Type B pancreatic cell (in vitro differentiated cells): ENCODE measurements at regions not wholly inside any gene's neighbourhood (a gene's known extent, or its start where the extent isn't known, plus 50 kb on each side); places are given as distances from the start of the nearest gene placed in this dataset.

Experiments
- DNase-seq: peaks from one replicate; pipeline ENCODE4 v3.0.0; 2021; ENCODE audit warnings: mixed read lengths; ENCODE audit not compliant: unreplicated experiment; ENCODE audit errors: extremely low spot score
- H3K27ac Mint-ChIP-seq: 2 replicates; pipeline ENCODE4 v1.8.0; 2021; ENCODE audit warnings: mild to moderate bottlenecking, mixed read lengths
- H3K27me3 Mint-ChIP-seq: 2 replicates; pipeline ENCODE4 v1.8.0; 2021; ENCODE audit warnings: mixed read lengths
- H3K36me3 Mint-ChIP-seq: 2 replicates; pipeline ENCODE4 v1.8.0; 2021; ENCODE audit warnings: mixed read lengths
- H3K4me1 Mint-ChIP-seq: one replicate; pipeline ENCODE4 v1.8.0; 2021; ENCODE audit warnings: mixed read lengths; ENCODE audit not compliant: unreplicated experiment
- H3K4me3 Mint-ChIP-seq: 2 replicates; pipeline ENCODE4 v1.8.0; 2021; ENCODE audit warnings: mild to moderate bottlenecking, mixed read lengths
- H3K9me3 Mint-ChIP-seq: 2 replicates; pipeline ENCODE4 v1.8.0; 2021; ENCODE audit warnings: mixed read lengths
- TF ChIP-seq, protein P1 (sequence below): fragments of 200-600 bp; sonication (generic); conservative IDR thresholded peaks from 2 replicates; pipeline ENCODE4 v1.5.0; 2021; ENCODE audit warnings: antibody characterized with exemption, mild to moderate bottlenecking

DNA sequence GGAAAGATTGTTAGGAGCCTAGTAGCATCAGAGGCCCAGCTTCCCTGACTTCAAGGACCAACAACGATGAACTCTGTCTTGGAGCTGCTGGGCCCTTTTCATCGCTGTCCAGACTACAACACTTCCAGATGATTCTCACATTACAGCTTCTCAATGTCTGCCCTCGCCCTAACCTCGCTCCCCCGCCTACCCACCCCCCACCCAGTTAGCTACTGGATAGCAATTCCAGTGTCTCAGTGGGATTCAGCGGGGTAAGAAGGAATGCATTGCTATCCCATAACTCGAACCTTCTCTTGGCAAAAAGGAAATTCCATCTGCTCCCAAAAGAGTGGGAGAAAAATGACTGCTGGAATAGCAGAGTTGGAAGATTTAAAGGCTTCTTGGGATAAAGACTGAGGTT is 65.0 kb downstream of the RPL37A start:
- Mint-ChIP-seq H3K4me1 (peaks cover 29% of the 10 kb centered on the region), H3K27ac (no peak overlapping the region), H3K9me3 (no peaks in the 10 kb centered on the region), H3K36me3 (no peaks in the 10 kb centered on the region), H3K4me3 (no peak overlapping the region), H3K27me3 (no peaks in the 10 kb centered on the region)
- DNase-seq: no peak
- TF ChIP-seq, protein P1, sequence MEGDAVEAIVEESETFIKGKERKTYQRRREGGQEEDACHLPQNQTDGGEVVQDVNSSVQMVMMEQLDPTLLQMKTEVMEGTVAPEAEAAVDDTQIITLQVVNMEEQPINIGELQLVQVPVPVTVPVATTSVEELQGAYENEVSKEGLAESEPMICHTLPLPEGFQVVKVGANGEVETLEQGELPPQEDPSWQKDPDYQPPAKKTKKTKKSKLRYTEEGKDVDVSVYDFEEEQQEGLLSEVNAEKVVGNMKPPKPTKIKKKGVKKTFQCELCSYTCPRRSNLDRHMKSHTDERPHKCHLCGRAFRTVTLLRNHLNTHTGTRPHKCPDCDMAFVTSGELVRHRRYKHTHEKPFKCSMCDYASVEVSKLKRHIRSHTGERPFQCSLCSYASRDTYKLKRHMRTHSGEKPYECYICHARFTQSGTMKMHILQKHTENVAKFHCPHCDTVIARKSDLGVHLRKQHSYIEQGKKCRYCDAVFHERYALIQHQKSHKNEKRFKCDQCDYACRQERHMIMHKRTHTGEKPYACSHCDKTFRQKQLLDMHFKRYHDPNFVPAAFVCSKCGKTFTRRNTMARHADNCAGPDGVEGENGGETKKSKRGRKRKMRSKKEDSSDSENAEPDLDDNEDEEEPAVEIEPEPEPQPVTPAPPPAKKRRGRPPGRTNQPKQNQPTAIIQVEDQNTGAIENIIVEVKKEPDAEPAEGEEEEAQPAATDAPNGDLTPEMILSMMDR: no peak

DNA sequence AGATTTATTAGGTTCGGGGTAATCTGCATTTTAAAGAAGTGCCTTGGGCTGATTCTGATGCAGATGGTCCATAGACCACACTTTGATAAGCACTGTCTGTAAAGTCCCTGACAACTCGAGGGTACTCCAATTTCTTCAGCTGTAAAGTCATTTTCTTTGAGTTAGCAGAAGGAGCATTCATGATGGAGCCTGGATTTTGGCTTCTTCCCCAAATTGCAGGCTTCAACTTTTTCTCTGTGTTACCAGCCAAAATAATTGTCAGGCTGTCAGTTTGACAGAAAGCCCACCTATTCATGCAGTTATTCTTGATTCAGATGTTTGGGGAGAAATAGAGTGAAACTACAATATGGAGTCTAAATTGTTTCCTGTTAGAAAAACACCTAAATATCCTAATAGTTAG is 66.0 kb downstream of the RPL37A start:
- no peak for DNase-seq
- TF ChIP-seq, protein P1: no peak
- Mint-ChIP-seq H3K36me3 (no peaks in the 10 kb centered on the region), H3K9me3 (no peaks in the 10 kb centered on the region), H3K4me1 (peaks cover 30% of the 10 kb centered on the region), H3K27ac (no peak overlapping the region), H3K4me3 (no peak overlapping the region), H3K27me3 (peaks cover 4% of the 10 kb centered on the region)

DNA sequence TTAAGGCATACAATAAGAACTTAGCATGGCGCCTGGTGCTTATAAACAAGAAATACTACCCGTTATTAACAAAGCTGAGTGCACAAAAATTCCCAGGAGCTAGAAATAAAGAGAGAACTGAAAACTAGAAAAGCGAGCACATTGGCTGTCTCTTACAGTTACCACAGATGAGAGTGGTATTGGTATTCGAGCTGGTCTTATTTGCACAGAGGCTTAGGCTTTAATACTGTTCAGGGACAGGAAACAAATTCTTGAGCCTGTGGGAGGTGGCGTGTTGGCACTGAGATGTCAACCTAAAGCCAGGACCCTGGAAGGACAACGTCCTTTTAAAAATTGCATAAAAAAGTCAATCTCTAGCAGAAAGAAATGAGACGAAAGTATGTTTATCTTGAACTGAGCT is 67.3 kb upstream of the IGFBP2 start:
- Mint-ChIP-seq H3K27me3 (peaks cover 4% of the 10 kb centered on the region), H3K4me3 (no peak overlapping the region), H3K9me3 (no peaks in the 10 kb centered on the region), H3K4me1 (peaks cover 24% of the 10 kb centered on the region), H3K36me3 (no peaks in the 10 kb centered on the region), H3K27ac (no peak overlapping the region)
- DNase-seq: no peak
- TF ChIP-seq, protein P1: no peak

- Mint-ChIP-seq H3K36me3 (no peaks in the 10 kb centered on the region), H3K4me3 (no peak overlapping the region), H3K27ac (no peak overlapping the region), H3K4me1 (peaks cover 14% of the 10 kb centered on the region), H3K27me3 (peaks cover 4% of the 10 kb centered on the region), H3K9me3 (peaks cover 6% of the 10 kb centered on the region)
- TF ChIP-seq, protein P1: no peak
- DNase-seq: no peak
These were observed 64.6 kb upstream of the IGFBP2 start for GRCh38 chr2:216568576-216568975.

DNA sequence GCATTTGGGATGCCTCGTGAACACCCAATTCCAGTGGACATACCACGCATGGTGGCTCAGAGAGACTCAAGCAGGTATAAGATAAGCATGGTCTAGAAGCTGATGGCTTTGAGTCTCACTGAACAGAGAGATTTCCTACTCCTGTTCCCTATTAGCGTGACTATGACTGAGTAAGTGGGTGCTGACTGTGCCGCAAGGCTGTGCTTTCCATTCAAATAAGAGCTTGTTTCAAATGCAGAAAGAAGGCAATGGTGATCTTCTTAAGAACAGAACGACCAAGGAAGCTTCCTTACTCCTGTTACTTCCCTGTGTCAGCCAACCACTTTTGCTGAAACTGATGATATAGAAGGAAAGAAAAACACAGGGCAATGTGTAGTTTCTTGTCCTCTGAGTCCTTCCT is 63.5 kb upstream of the IGFBP2 start:
- Mint-ChIP-seq H3K4me3 (no peak overlapping the region), H3K9me3 (peaks cover 6% of the 10 kb centered on the region), H3K36me3 (no peaks in the 10 kb centered on the region), H3K4me1 (peaks cover 14% of the 10 kb centered on the region), H3K27ac (no peak overlapping the region), H3K27me3 (peaks cover 4% of the 10 kb centered on the region)
- no peak for DNase-seq
- TF ChIP-seq, protein P1: no peak

- Mint-ChIP-seq H3K9me3 (peaks cover 6% of the 10 kb centered on the region), H3K27ac (no peak overlapping the region), H3K36me3 (no peaks in the 10 kb centered on the region), H3K4me1 (peaks cover 14% of the 10 kb centered on the region), H3K4me3 (no peak overlapping the region), H3K27me3 (peaks cover 4% of the 10 kb centered on the region)
- TF ChIP-seq, protein P1: no peak
- no peak for DNase-seq
These were observed 62.9 kb upstream of the IGFBP2 start for GRCh38 chr2:216570357-216570756.
